ENCODE measurements at regions not wholly inside any gene's neighbourhood (a gene's known extent, or its start where the extent isn't known, plus 50 kb on each side); places are given as distances from the start of the nearest gene placed in this dataset.

GRCh38 chr10:61818251-61818650 is 83.2 kb upstream of the ARID5B start:
- DNase-seq, result peak; percentile 72

- no peak for DNase-seq
Measured at GRCh38 chr10:61819208-61819607, 82.3 kb upstream of the ARID5B start.

GRCh38 chr10:61821153-61821552 is 80.3 kb upstream of the ARID5B start:
- no peak for DNase-seq

DNA sequence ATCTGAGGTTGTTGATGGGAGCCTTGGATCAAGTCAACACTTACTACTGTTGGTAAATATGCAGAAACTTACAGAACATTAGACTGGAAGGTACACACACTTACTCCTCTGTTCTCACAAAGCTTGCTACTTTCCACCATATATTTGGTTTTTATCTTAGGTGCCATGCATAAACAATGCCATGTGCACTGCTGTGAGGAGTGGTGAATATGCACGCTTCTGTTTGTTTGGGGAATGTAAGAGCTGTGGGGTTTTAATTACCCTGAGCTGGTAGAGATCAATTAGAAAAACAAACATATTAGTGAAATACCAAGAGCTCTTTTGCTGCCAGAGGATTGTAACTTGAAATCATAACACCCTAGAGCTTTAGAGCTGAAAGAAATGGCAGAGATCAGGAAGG is 79.8 kb upstream of the ARID5B start:
- no peak for DNase-seq

- DNase-seq, result no peak
Measured at GRCh38 chr10:61822096-61822495, 79.4 kb upstream of the ARID5B start.

DNA sequence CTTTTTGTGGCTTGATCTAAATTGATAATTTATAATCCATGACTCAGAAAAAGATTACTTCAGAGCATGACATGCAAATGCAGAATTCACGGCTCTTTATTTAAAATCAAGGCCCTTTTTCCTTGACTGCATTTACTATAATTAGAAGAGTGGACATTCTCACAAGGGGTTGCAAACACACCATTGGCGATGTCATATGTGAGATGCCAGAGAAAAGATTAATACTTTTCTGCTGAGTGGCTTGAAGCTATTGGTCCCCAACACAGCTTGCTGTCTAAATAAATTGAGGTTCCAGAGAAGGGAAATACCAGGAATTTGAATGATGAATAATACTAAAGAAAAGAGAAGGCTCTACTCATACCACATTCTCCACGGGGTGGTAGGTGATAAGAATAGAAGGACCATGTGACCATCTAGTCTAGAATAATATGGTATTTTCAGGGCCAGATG is 78.7 kb upstream of the ARID5B start:
- DNase-seq, result peak; percentile 83

- DNase-seq, result no peak
Measured at GRCh38 chr10:61825001-61825400, 76.5 kb upstream of the ARID5B start.

- DNase-seq, result no peak
Measured at GRCh38 chr10:61825628-61826027, 75.9 kb upstream of the ARID5B start.

- no peak for DNase-seq
Measured at GRCh38 chr10:61828034-61828433, 73.5 kb upstream of the ARID5B start.

DNA sequence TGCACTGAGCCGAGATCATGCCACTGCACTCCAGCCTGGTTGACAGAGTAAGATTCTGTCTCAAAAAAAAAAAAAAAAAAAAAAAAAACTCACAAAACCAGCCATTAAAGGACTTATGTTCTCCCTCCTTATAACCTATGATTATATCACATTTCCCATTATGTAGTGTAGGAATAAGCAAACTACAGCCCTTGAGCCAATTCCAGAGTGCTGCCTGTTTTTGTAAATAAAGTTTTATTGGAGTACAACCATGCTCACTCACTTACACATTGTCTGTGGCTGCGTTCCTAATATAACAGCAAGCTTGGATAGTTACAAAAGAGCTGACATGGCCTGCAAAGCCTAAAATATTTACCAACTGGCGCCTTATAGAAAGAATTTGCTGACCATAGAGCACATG is 72.7 kb upstream of the ARID5B start:
- DNase-seq, result no peak

GRCh38 chr10:61830072-61830845 is 71.2 kb upstream of the ARID5B start:
- DNase-seq, result no peak

DNA sequence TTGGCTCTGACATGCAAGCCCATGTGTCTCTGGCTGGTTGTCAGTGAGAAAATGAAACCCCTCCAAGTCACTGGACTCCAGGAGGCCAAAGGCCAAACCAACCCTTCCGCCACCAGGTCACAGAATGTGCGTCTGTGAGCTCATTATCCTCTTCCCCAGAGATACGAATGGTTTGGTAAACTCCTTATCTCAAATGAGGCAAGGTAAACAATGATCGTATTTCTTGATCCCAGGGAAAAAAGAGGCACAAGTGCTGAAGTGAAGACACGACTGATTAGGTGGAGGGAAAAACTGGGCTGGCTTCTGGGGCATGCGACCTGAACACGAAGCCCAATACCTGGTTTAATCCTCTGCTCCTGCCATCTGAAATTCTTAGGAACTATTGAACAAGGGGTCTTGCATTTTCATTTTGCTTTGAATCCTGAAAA is 70.6 kb upstream of the ARID5B start:
- DNase-seq, result no peak

DNA sequence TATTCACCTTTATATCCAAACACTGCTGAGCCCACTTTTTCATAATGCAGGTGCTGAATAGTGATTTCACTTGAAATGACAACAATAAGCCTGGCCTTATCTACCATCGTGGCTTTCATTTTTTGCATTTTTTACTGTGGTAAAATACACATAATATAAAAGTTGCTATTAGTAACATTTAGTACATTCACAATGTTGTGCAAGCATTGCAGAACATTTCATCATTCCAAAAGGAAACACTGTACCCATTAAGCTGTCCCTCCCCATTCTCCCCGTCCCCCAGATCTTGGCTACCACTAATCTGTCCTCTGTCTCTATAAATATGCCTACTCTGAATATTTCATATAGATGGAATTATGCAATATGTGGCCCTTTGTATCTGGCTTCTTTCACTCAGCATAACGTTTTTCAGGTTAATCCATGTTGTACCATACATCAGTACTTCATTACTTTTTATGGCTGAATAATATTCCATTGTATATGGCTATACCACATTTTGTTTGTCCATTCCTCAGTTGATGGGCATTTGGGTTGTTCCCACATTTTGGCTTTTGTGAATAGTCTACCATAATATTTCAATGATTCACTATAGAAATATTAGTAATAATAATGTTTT is 68.5 kb upstream of the ARID5B start:
- peak; percentile 45 for DNase-seq

DNA sequence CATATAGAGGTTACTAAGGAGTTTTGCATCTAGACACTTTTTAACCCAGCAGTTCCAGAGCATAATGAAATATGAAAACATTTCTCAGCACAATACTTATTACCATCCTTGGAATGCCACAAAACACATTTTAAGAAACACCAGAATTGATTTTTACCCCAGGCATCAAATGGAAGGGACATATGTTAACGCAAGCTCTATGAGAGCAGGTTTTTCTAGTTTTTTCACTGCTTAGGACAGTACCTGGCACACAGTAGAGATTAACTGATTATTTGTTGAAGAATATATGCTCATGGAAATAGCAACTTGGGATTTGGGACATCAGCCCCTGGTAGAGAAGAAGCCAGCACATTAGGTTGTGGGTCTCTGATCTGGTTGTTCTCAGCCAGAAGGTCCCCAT is 67.0 kb upstream of the ARID5B start:
- DNase-seq, result no peak

GRCh38 chr10:61835069-61835945 is 66.2 kb upstream of the ARID5B start:
- DNase-seq, result peak; percentile 81

GRCh38 chr10:61835946-61836887 is 65.3 kb upstream of the ARID5B start:
- peak; percentile 49 for DNase-seq

GRCh38 chr10:61836888-61837754 is 64.4 kb upstream of the ARID5B start:
- peak; percentile 80 for DNase-seq

DNA sequence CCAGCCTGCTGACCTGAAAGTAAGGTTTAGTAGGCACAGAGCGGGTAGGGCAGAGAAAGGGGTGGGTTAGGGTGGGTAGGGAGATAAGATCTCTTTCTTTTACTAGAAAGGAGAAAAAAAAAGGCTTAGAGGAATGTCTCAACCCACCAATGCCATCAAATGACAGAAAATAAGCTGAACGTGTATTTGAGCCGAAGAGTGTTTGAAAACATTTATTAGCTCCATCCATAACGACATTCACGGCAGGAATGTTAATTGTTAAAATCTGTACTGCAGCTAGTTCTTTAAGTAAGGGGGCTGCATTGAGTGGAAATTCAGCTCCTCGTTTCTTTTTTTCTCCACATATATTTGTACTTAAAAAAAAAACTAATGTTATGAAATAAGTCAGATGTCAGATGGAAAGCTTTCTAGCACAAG is 63.7 kb upstream of the ARID5B start:
- DNase-seq, result peak; percentile 72

DNA sequence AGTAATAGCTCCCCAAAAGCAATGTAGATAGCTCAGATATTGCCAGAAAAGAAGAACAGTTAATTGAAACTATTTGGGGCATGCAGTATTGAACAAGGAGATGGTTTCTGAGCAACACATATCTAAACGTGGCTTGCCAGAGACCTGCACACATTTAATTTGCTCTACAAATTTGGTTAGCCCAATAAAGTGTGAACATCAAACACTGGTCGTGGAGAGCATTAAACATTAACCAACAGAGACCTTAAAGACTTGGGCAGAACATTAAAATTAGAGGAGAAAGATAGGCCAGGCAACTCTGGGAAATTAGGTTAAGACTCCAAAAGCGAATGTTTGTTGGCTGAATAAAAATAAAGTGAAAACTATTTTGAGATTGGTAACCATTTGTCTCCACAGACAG is 61.6 kb upstream of the ARID5B start:
- DNase-seq, result no peak

DNA sequence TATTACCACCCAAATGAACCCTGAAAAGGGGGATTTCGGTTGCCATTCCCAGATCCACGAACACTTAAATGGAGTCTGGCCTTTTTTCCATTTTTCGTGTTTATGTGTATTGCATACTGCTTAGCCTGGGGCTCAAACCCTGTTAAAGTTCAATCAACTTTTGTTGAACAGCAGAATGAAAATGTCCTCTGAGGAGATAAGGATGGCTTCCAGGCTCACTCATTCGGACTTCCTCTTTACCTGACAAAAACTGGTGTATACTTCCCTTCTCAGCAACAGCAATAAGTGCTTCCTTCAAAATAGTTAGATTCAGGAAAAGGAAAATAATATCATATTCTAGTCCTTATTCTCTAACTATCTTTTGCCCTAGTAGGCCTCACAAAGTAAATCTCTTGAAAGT is 61.1 kb upstream of the ARID5B start:
- DNase-seq, result no peak

DNA sequence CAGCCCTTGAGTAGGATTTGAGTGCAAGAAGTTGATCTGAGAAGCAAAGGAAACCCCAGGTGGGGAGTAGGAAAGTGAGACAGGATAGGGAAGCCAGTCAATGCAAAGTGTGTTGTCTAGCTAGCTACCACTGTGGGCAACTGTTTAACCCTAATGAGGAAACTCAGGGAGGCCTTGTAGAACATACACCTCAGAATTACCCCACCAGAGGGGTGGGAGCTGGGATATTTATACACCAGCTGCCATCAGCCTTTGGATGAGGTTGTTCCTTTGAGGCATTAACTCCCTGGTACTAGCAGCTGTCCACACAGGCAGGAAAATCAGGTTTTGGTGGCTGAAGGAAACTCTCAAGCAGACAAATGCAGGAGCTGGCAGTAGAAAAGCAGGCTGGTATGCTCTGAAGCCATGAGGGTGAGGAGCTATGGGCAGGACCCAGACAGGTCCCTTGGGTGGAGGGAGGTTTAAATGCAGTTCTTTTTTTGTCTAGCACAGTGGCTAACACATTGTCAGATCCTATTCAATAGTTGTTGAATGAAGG is 60.1 kb upstream of the ARID5B start:
- no peak for DNase-seq

Data from fibroblast of skin of abdomen (primary cell).